B cell (primary cell): ENCODE measurements at regions not wholly inside any gene's neighbourhood (a gene's known extent, or its start where the extent isn't known, plus 50 kb on each side); places are given as distances from the start of the nearest gene placed in this dataset.

Experiments
- ATAC-seq: fragments of 200-7000 bp; cut with Tn5 transposase; one replicate; pipeline ENCODE4 v1.10.0; 2021; ENCODE audit warnings: low read depth, mild to moderate bottlenecking, moderate number of reproducible peaks, moderate library complexity
- CTCF ChIA-PET: fragments of 350-600 bp; sonication (Branson Sonifier 250); formaldehyde crosslinking; loops from one replicate; lab custom pipeline; 2021; ENCODE audit warnings: antibody characterized with exemption, inconsistent platforms; lab: Charles Lee
- POLR2A ChIA-PET: fragments of 350-600 bp; sonication (Branson Sonifier 250); formaldehyde crosslinking; loops from one replicate; lab custom pipeline; 2021; ENCODE audit warnings: antibody characterized with exemption; lab: Charles Lee
- DNase-seq: peaks from one replicate; pipeline ENCODE4 v3.0.0; 2013
- H2AFZ ChIP-seq: 2 replicates; pipeline ENCODE4 v1.6.1; 2012; ENCODE audit warnings: mild to moderate bottlenecking, low read depth, low read length; ENCODE audit not compliant: insufficient read depth, poor library complexity, severe bottlenecking
- H3K27ac ChIP-seq, 2 donors: 1 replicate in 1 of 2; 2 replicates in 1 of 2; pipeline ENCODE4 v1.5.1; 2012 to 2013; ENCODE audit warnings: low read length in 2 of 2, mild to moderate bottlenecking in 2 of 2, moderate library complexity in 1 of 2
- H3K27me3 ChIP-seq, 4 experiments: fragments of 200-600 bp in 1 of 4; sonication (generic) in 1 of 4; replicated peaks in 1 of 4; 1 replicate in 2 of 4; 2 replicates in 2 of 4; pipeline versions ENCODE4 v1.6.1 to v1.7.0; 2013 to 2016; ENCODE audit warnings: low read length in 3 of 4, mild to moderate bottlenecking in 2 of 4, mixed read lengths in 1 of 4, moderate library complexity in 1 of 4; ENCODE audit not compliant: insufficient read depth in 4 of 4, control insufficient read depth in 3 of 4; ENCODE audit errors: control extremely low read depth in 1 of 4
- H3K36me3 ChIP-seq, 2 experiments: replicated peaks in 1 of 2; 1 replicate in 1 of 2; 2 replicates in 1 of 2; pipeline versions ENCODE4 v1.6.1 to v1.7.1; 2013; ENCODE audit warnings: low read length in 1 of 2; ENCODE audit not compliant: insufficient read depth in 2 of 2, control insufficient read depth in 1 of 2; ENCODE audit errors: control extremely low read depth in 1 of 2, extremely low read depth in 1 of 2
- H3K4me1 ChIP-seq, 2 donors: fragments of 200-600 bp in 1 of 2; sonication (generic) in 1 of 2; 1 replicate in 1 of 2; 2 replicates in 1 of 2; pipeline versions ENCODE4 v1.5.1 to v1.6.1; 2013 to 2017; ENCODE audit warnings: low read length in 2 of 2; ENCODE audit not compliant: control insufficient read depth in 2 of 2, insufficient read depth in 2 of 2
- H3K4me2 ChIP-seq: replicated peaks from 2 replicates; pipeline ENCODE3; 2012; ENCODE audit warnings: mild to moderate bottlenecking, low read depth, low read length; ENCODE audit not compliant: poor library complexity, severe bottlenecking
- H3K4me3 ChIP-seq, 5 experiments: fragments of 200-600 bp in 1 of 5; sonication (generic) in 1 of 5; 1 replicate in 3 of 5; 2 replicates in 2 of 5; pipeline versions ENCODE4 v1.5.1 to v1.7.0; 2011 to 2016; ENCODE audit warnings: low read length in 4 of 5, mild to moderate bottlenecking in 4 of 5, low read depth in 2 of 5, control low read depth in 1 of 5, moderate library complexity in 1 of 5; ENCODE audit not compliant: insufficient read depth in 1 of 5; ENCODE audit errors: control extremely low read depth in 1 of 5, extremely low read depth in 1 of 5
- H3K79me2 ChIP-seq: fragments of 200-600 bp; sonication (generic); one replicate; pipeline ENCODE4 v1.6.0; 2016; ENCODE audit warnings: low read length; ENCODE audit not compliant: control insufficient read depth, insufficient read depth
- H3K9ac ChIP-seq: fragments of 200-600 bp; sonication (generic); 2 replicates; pipeline ENCODE4 v1.6.1; 2017; ENCODE audit warnings: mild to moderate bottlenecking, low read length, moderate library complexity
- H3K9me3 ChIP-seq, 3 donors: one replicate each; pipeline versions ENCODE4 v1.6.1 to v1.7.1; 2013; ENCODE audit warnings: low read length in 2 of 3; ENCODE audit not compliant: control insufficient read depth in 2 of 3, insufficient read depth in 1 of 3; ENCODE audit errors: control extremely low read depth in 1 of 3
- H4K20me1 ChIP-seq: 2 replicates; pipeline ENCODE4 v1.6.0; 2012; ENCODE audit warnings: mild to moderate bottlenecking, low read length; ENCODE audit not compliant: insufficient read depth, control insufficient read depth, poor library complexity, severe bottlenecking
- H3K27ac Mint-ChIP-seq: one replicate; pipeline ENCODE4 v1.8.0; 2021; ENCODE audit warnings: mixed read lengths
- H3K27me3 Mint-ChIP-seq: one replicate; pipeline ENCODE4 v1.8.0; 2021; ENCODE audit warnings: mixed read lengths
- H3K4me1 Mint-ChIP-seq: one replicate; pipeline ENCODE4 v1.8.0; 2021; ENCODE audit warnings: mixed read lengths
- H3K4me3 Mint-ChIP-seq: one replicate; pipeline ENCODE4 v1.8.0; 2021; ENCODE audit warnings: mixed read lengths
- H3K9me3 Mint-ChIP-seq: one replicate; pipeline ENCODE4 v1.8.0; 2022; ENCODE audit warnings: mixed read lengths; ENCODE audit not compliant: insufficient read depth
- EZH2 ChIP-seq: IDR thresholded peaks from 2 replicates; pipeline ENCODE4 v1.6.1; 2012; ENCODE audit warnings: borderline replicate concordance, low read depth, mild to moderate bottlenecking, moderate library complexity, low read length; ENCODE audit not compliant: insufficient read depth, poor library complexity, severe bottlenecking
- WGBS: methylation state at CpG from one replicate; pipeline ENCODE4 v1.1.5; 2013; ENCODE audit warnings: missing lambda C conversion rate; ENCODE audit not compliant: insufficient coverage; 5-methylcytosine and 5-hydroxymethylcytosine counted together
- intact Hi-C: fragments of 100-400 bp; cut with micrococcal nuclease; formaldehyde crosslinking; loops from one replicate; pipeline ENCODE4 v1.10.0; 2022
- TF ChIP-seq, protein P1 (sequence below): fragments of 200-600 bp; IDR thresholded peaks from one replicate; pipeline ENCODE4 v1.8.0; 2022; ENCODE audit warnings: antibody characterized with exemption, mild to moderate bottlenecking

- no peak for DNase-seq
- Mint-ChIP-seq H3K27ac (no peak overlapping the region), H3K4me1 (no peaks in the 10 kb centered on the region), H3K4me3 (no peak overlapping the region), H3K9me3 (no peaks in the 10 kb centered on the region), H3K27me3 (no peaks in the 10 kb centered on the region)
- no peaks in the 10 kb centered on the region for H3K27me3 ChIP-seq
- no peak for TF ChIP-seq EZH2
- TF ChIP-seq, protein P1, sequence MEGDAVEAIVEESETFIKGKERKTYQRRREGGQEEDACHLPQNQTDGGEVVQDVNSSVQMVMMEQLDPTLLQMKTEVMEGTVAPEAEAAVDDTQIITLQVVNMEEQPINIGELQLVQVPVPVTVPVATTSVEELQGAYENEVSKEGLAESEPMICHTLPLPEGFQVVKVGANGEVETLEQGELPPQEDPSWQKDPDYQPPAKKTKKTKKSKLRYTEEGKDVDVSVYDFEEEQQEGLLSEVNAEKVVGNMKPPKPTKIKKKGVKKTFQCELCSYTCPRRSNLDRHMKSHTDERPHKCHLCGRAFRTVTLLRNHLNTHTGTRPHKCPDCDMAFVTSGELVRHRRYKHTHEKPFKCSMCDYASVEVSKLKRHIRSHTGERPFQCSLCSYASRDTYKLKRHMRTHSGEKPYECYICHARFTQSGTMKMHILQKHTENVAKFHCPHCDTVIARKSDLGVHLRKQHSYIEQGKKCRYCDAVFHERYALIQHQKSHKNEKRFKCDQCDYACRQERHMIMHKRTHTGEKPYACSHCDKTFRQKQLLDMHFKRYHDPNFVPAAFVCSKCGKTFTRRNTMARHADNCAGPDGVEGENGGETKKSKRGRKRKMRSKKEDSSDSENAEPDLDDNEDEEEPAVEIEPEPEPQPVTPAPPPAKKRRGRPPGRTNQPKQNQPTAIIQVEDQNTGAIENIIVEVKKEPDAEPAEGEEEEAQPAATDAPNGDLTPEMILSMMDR: no peak
- no peaks in the 10 kb centered on the region for H3K4me1 ChIP-seq
- no peaks in the 10 kb centered on the region for H3K36me3 ChIP-seq
- no peak overlapping the region for H3K9ac ChIP-seq
- peaks cover 0 to 7% (median under 1%) of the 10 kb centered on the region in 3 donors for H3K9me3 ChIP-seq
- no peaks in the 10 kb centered on the region for H3K79me2 ChIP-seq
- WGBS: 17% methylated on average over 1 of the region's 1 CpG
- no peak overlapping the region for H3K4me3 ChIP-seq
- intact Hi-C loops: no loop called here
- ChIA-PET POLR2A (interaction anchor here (1.7 kb wide), 1 partner anchor 16 kb away, joined by 3 read pairs; no protein-coding TSS in a partner anchor), CTCF (no interaction called here)
- no peak overlapping the region for H3K4me2 ChIP-seq
- peak overlapping the region; percentile 47 for H2AFZ ChIP-seq
- no peak overlapping the region for H3K27ac ChIP-seq
- ATAC-seq: no peak
- no peaks in the 10 kb centered on the region for H4K20me1 ChIP-seq
Observed at GRCh38 chr1:172801771-172802322, 142.9 kb downstream of the FASLG start.

DNA sequence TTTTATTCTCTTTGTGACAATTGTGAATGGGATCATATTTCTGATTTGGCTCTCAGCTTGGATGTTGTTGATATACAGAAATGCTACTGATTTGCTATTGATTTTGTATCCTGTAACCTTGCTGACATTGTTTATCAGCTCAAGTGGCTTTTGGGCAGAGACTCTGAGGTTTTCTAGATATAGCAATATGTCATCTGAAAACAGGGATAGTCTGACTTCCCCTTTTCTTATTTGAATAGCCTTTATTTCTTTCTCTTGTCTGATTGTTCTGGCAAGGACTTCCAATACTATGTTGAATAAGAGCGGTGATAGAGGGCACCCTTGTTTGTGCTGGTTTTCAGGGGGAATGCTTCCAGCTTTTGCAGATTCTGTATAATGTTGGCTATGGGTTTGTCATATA lies 150.8 kb downstream of the FASLG start:
- H3K9me3 Mint-ChIP-seq: peaks cover 4% of the 10 kb centered on the region
- peaks cover 18% of the 10 kb centered on the region for H3K4me1 Mint-ChIP-seq
- H3K9me3 ChIP-seq: peaks cover 2 to 8% (median 6%) of the 10 kb centered on the region in 3 donors
- H3K27ac ChIP-seq: no peak overlapping the region
- intact Hi-C loops: no loop called here
- no peaks in the 10 kb centered on the region for H3K27me3 ChIP-seq
- TF ChIP-seq, protein P1: no peak
- no peak for TF ChIP-seq EZH2
- no peak for ATAC-seq
- no peaks in the 10 kb centered on the region for H4K20me1 ChIP-seq
- ChIA-PET POLR2A (no interaction called here), CTCF (interaction anchor here (1.0 kb wide), 1 partner anchor 65 kb away, joined by 4 read pairs; no protein-coding TSS in a partner anchor)
- H3K4me1 ChIP-seq: peaks cover 0 to 4% of the 10 kb centered on the region in 2 donors
- H3K9ac ChIP-seq: no peak overlapping the region
- H3K4me3 Mint-ChIP-seq: no peak overlapping the region
- no CpG with 5 or more reads among the region's 1 CpG for WGBS
- H3K4me3 ChIP-seq: no peak overlapping the region
- H3K27ac Mint-ChIP-seq: no peak overlapping the region
- H3K79me2 ChIP-seq: no peaks in the 10 kb centered on the region
- DNase-seq: no peak
- no peak overlapping the region for H2AFZ ChIP-seq
- H3K27me3 Mint-ChIP-seq: no peaks in the 10 kb centered on the region
- no peaks in the 10 kb centered on the region for H3K36me3 ChIP-seq
- H3K4me2 ChIP-seq: no peak overlapping the region
